Stomach (tissue), 8 donors: ENCODE measurements at regions not wholly inside any gene's neighbourhood (a gene's known extent, or its start where the extent isn't known, plus 50 kb on each side); places are given as distances from the start of the nearest gene placed in this dataset.

Source experiments
- DNase-seq, 2 donors: peaks; one replicate each; pipeline versions ENCODE4 v3.0.0 to v3.0.0-alpha.2; 2013 to 2019
- H3K27ac ChIP-seq, 5 donors: fragments of 200-600 bp in 4 of 5; sonication (generic) in 4 of 5; one replicate each; pipeline ENCODE4 v1.5.1; 2013 to 2019; ENCODE audit warnings: mild to moderate bottlenecking in 1 of 5, moderate library complexity in 1 of 5
- H3K27me3 ChIP-seq, 3 donors: fragments of 200-600 bp; sonication (generic); one replicate each; pipeline ENCODE4 v1.5.1; 2017 to 2019; ENCODE audit warnings: mixed run types in 1 of 3
- H3K36me3 ChIP-seq, 4 donors: fragments of 200-600 bp; sonication (generic); 1 replicate in 3 of 4; 2 replicates in 1 of 4; pipeline ENCODE4 v1.5.1; 2016 to 2019
- H3K4me1 ChIP-seq, 4 donors: fragments of 200-600 bp; sonication (generic); one replicate each; pipeline ENCODE4 v1.5.1; 2016 to 2019
- H3K4me3 ChIP-seq, 4 donors: fragments of 200-600 bp; sonication (generic) in 3 of 4; one replicate each; pipeline ENCODE4 v1.5.1; 2016 to 2019; ENCODE audit warnings: mild to moderate bottlenecking in 1 of 4
- H3K9me3 ChIP-seq, 4 donors: fragments of 200-600 bp; sonication (generic); one replicate each; pipeline ENCODE4 v1.5.1; 2016 to 2019
- CTCF ChIP-seq, 7 experiments: fragments of 450-650 bp in 4 of 7; fragments of 200-600 bp in 3 of 7; sonication (generic) in 3 of 7; IDR thresholded peaks; one replicate each; pipeline ENCODE4 v1.5.1; 2016 to 2019; ENCODE audit warnings: antibody characterized with exemption in 7 of 7, control low read depth in 2 of 7, mild to moderate bottlenecking in 1 of 7
- EP300 ChIP-seq: sonication (generic); formaldehyde crosslinking; IDR thresholded peaks from one replicate; pipeline ENCODE4 v1.6.1; 2017; ENCODE audit warnings: antibody characterized with exemption
- POLR2A ChIP-seq, 4 donors: fragments of 450-650 bp; IDR thresholded peaks; one replicate each; pipeline ENCODE4 v1.6.1; 2016; ENCODE audit warnings: antibody characterized with exemption in 4 of 4, control low read depth in 2 of 4, mild to moderate bottlenecking in 1 of 4, moderate library complexity in 1 of 4
- POLR2AphosphoS5 ChIP-seq, 3 donors: sonication (generic); formaldehyde crosslinking; IDR thresholded peaks; one replicate each; pipeline ENCODE4 v1.6.1; 2016; ENCODE audit warnings: antibody characterized with exemption in 3 of 3
- WGBS, 5 donors: extraction: QIAGEN DNeasy Blood & Tissue Kit in 3 of 5; methylation state at CpG; one replicate each; pipeline versions ENCODE4 v1.1.5 to v1.1.7; 2013 to 2018; 5-methylcytosine and 5-hydroxymethylcytosine counted together
- intact Hi-C: fragments of 100-400 bp; cut with DNase I; formaldehyde crosslinking; loops from one replicate; pipeline ENCODE4 v1.15.1; 2023; ENCODE audit warnings: low total_unique reads
- donor health status: healthy with polysubstance abuse.
- donor health status: Bipolar disorder and iron deficiency.
- donor health status: healthy.

- TF ChIP-seq CTCF (IDR thresholded peaks at IDR 0.05) (peak in 1 of 7 experiments; percentile 17), POLR2A (IDR thresholded peaks at IDR 0.05) (no peak), EP300 (no peak), POLR2AphosphoS5 (IDR thresholded peaks at IDR 0.05) (no peak)
- Histone ChIP-seq H3K4me1 (no peaks in the 10 kb centered on the region), H3K36me3 (no peaks in the 10 kb centered on the region), H3K27ac (no peak overlapping the region), H3K27me3 (peaks cover 0 to 48% (median 0%) of the 10 kb centered on the region in 3 donors), H3K4me3 (no peak overlapping the region), H3K9me3 (peaks cover 3 to 26% (median 22%) of the 10 kb centered on the region in 4 donors)
- WGBS, 5 donors = 27 to 37% (median 28%) methylated on average over 15 of the region's 15 CpGs
- intact Hi-C loops = no loop called here
- DNase-seq = peak in 1 of 2 donors; percentile 30
These were observed 65.4 kb upstream of the FCN1 start for GRCh38 chr9:134983074-134983473.

GRCh38 chr9:134983506-134984371, 66.0 kb upstream of the FCN1 start:
- 78 to 88% (median 82%) methylated on average over 14 of the region's 14 CpGs for WGBS, 5 donors
- H3K27me3 ChIP-seq = peaks cover 0 to 50% (median 0%) of the 10 kb centered on the region in 3 donors
- TF ChIP-seq CTCF (IDR thresholded peaks at IDR 0.05) (no peak), POLR2AphosphoS5 (IDR thresholded peaks at IDR 0.05) (no peak), POLR2A (IDR thresholded peaks at IDR 0.05) (no peak), EP300 (no peak)
- H3K27ac ChIP-seq = no peak overlapping the region
- no peak overlapping the region for H3K4me3 ChIP-seq
- H3K36me3 ChIP-seq = no peaks in the 10 kb centered on the region
- peaks cover 3 to 30% (median 23%) of the 10 kb centered on the region in 4 donors for H3K9me3 ChIP-seq
- no peaks in the 10 kb centered on the region for H3K4me1 ChIP-seq
- no peak for DNase-seq
- intact Hi-C loops = no loop called here

- WGBS, 5 donors = 80 to 87% (median 83%) methylated on average over 19 to 23 of the region's 23 CpGs
- TF ChIP-seq POLR2A (IDR thresholded peaks at IDR 0.05) (no peak), EP300 (no peak), CTCF (IDR thresholded peaks at IDR 0.05) (no peak), POLR2AphosphoS5 (IDR thresholded peaks at IDR 0.05) (no peak)
- intact Hi-C loops = no loop called here
- Histone ChIP-seq H3K27ac (no peak overlapping the region), H3K36me3 (no peaks in the 10 kb centered on the region), H3K4me3 (no peak overlapping the region), H3K9me3 (peaks cover 3 to 30% (median 23%) of the 10 kb centered on the region in 4 donors), H3K4me1 (no peaks in the 10 kb centered on the region), H3K27me3 (peaks cover 0 to 59% (median 0%) of the 10 kb centered on the region in 3 donors)
- no peak for DNase-seq
These were observed 66.9 kb upstream of the FCN1 start for GRCh38 chr9:134984372-134985265.

- Histone ChIP-seq H3K4me3 (no peak overlapping the region), H3K4me1 (no peaks in the 10 kb centered on the region), H3K36me3 (no peaks in the 10 kb centered on the region), H3K27me3 (peaks cover 0 to 58% (median 0%) of the 10 kb centered on the region in 3 donors), H3K9me3 (peaks cover 3 to 30% (median 23%) of the 10 kb centered on the region in 4 donors), H3K27ac (no peak overlapping the region)
- 85 to 90% (median 88%) methylated on average over 7 of the region's 7 CpGs for WGBS, 5 donors
- intact Hi-C loops = no loop called here
- no peak for TF ChIP-seq POLR2A (IDR thresholded peaks at IDR 0.05)
- no peak for TF ChIP-seq EP300
- TF ChIP-seq POLR2AphosphoS5 (IDR thresholded peaks at IDR 0.05) = no peak
- no peak for TF ChIP-seq CTCF (IDR thresholded peaks at IDR 0.05)
- DNase-seq = no peak
These were observed 67.7 kb upstream of the FCN1 start for GRCh38 chr9:134985451-134985850.
